ENCODE measurements at regions not wholly inside any gene's neighbourhood (a gene's known extent, or its start where the extent isn't known, plus 50 kb on each side); places are given as distances from the start of the nearest gene placed in this dataset.

DNA sequence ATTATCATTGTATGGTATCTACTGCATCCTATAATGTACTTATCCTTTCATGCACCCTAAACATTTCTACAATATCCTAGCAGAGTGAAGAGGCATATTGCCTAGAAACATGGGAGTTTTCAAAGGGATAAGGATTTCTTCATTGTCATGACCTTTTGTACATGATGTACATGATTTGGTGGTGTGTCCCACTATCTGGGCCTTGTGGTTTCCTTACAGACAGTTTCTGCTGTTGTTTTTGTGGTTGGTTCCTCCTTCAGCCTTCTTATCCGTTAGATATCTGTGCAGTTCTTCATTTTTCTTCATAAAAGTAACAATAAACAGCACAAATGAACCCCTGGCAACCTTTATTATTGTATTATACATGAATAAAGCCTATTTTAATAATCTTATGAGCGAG lies 70.4 kb upstream of the BACH1 start:
- no peak for DNase-seq (ENCODE audit: low read depth)

GRCh38 chr21:29230551-29231261 lies 68.0 kb upstream of the BACH1 start:
- no peak for DNase-seq (ENCODE audit: low read depth)

GRCh38 chr21:29231756-29232529 lies 66.8 kb upstream of the BACH1 start:
- DNase-seq (ENCODE audit: low read depth): no peak

DNA sequence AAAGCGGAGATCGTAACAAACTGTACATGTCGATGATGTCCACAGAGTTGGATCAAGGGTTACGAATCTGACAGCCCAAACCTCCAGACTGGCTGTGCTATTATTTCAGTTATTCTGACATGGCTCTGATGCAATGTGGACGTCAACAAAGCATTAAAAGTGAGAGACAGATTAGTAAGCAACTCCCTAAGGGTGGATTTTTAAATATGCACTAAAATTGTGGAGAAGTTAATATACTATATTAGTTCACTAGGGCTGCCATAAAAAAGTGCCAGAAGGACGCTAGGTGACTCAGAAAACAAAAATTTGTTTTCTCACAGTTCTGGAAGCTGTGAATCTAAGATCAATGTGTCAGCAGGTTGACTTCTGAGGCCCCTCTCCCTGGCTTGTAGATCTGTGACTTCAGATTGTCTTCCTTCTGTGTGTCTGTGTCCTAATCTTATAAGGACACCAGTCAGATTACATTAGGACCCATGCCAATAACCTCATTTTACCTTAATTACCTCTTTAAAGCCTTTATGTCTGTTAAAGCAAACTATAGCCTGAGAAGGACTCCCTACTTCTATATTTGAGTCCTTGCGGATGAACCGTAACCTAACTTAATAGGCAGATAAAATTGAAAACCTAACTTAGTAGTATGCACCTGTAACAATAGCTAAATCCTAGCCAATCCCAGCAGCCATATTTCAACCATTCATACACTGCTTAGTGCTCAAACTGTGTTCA lies 66.0 kb upstream of the BACH1 start:
- DNase-seq (ENCODE audit: low read depth): no peak

DNA sequence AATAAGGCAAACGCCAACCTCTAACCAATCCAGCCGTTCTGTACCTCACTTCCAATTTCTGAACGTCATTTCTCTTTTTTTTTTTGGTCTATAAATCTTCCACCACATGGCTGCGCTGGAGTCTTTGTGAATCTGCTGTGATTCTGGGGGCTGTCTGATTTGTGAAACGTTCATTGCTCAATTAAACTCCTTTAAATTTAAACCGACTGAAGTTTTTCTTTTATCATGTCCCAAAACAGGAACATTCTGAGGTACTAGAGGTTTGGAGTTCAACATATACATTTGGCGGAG lies 65.5 kb upstream of the BACH1 start:
- DNase-seq (ENCODE audit: low read depth): no peak

DNA sequence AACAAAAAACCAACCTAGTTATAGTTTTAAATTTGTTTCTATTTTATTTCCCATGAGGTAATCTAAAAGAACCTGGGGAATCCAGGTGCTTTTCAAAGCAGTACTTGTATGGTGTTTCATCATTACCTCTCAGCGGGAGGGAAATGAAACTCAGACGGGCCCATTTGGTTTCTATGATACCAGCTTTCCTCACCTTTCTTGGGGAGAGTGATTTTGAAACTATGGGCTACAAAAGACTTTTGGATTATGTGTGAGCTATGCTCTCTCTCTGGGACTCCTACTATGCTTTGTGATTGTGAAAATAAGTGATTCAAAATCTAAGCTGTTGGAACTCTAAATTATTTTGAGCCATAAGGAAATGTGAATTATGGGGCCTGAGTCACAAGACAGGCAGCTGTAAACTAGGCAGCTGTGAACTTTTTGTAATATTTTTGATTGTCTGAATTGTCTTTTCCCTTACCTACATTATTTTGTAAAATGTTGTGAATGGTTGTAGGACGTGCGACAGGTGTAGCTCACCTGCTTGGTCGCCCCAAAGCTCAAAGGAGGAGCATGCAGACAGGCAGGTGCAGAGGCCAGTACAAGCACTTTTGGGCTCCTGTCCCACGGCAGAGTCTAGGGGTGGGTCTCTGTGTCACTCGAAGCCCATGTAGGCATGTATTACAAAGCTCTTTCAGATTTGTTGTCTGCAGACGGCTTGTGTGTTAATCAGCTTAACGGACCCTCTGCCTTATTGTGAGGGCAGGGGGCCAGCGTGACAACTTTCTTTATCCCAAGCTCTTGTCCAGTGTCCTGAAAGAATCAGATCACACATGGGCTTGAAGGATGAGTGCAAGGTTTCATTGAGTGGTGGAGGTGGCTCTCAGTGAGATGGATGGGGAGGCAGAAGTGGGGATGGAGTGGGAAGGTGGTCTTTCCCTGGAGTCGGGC lies 64.8 kb upstream of the BACH1 start:
- no peak for DNase-seq (ENCODE audit: low read depth)

GRCh38 chr21:29235714-29236197 lies 63.0 kb upstream of the BACH1 start:
- no peak for DNase-seq (ENCODE audit: low read depth)

GRCh38 chr21:29236201-29236600 lies 62.5 kb upstream of the BACH1 start:
- DNase-seq (ENCODE audit: low read depth): no peak

- DNase-seq (ENCODE audit: low read depth): peak; percentile 47
Measured at GRCh38 chr21:29237110-29238052, 61.3 kb upstream of the BACH1 start.

DNA sequence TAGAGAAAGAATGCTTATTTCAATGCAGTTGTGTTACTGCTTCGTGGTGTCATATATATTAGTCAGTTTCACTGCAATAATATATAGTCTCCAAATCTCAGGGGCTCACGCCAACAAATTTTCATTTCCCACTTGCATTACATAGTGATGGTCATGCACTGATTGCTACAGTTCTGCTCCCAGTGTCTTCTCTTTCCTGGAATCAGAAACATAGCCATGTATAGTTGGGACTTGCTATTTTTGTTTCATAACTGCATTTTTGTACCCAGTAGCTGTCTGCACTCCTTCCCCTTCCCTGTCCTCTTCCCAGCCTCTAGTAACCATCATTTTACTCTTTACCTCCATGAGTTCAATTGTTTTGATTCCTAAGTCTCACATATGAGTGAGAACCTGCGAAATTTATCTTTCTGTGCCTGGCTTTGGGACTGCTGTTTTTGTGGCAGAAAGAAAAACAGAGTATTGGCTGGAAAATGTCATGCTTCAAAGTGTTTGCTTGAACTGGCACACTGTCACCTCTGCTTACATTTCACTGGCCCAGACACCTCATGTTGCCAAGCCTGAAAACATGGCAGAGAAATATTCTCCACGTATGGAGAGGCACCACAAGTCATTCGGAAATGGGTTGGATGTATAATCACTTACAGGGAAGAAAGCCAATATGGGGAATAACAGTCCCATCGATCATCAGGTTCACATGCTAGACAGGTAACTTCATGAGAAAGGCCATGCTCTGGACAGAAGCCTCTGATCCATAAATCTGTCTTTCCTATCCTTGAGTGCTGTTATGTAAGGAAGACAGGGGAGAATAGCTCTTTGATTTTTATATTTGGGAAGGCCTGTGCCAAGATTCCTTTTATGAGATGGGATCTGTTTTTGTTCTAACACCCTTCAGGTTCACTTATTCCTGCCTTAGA lies 60.4 kb upstream of the BACH1 start:
- no peak for DNase-seq (ENCODE audit: low read depth)

GRCh38 chr21:29238967-29239290 lies 59.8 kb upstream of the BACH1 start:
- no peak for DNase-seq (ENCODE audit: low read depth)

DNA sequence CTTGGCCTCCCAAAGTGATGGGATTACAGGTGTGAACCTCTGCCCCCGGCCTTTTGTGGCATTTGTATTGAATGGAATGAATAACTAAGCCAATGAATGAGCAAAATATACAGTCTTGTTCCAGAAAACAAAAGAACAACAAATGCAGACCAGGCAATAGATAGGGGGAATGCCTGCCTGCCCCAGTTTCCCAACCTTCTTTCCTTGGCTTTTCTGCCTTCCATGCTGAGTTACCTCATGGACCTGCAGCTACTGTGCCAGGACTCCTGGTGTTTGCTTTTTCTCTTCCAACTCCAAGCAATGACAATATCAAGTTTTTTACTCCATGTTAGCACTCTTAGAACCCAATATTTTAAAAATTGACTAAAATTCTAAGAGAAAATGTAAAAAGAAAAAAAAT lies 58.6 kb upstream of the BACH1 start:
- DNase-seq (ENCODE audit: low read depth): no peak

DNA sequence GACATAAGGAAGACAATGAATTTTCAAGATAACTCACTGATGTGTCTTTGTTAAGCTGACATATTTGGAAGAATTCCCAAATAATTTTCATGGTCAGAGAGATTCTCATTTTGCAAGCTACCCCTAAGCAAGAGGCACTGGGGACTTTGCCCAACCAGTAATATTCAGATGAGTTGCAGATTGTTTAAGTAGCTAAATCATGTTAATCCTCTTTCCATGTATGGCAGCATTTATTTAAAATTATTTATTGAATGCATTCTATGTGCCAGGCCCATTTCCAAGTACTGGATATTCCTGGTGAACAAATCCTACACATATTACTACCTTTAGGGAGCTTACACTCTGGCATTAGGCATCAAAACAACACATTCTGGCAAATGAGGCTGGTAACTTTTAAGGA lies 56.5 kb upstream of the BACH1 start:
- no peak for DNase-seq (ENCODE audit: low read depth)

DNA sequence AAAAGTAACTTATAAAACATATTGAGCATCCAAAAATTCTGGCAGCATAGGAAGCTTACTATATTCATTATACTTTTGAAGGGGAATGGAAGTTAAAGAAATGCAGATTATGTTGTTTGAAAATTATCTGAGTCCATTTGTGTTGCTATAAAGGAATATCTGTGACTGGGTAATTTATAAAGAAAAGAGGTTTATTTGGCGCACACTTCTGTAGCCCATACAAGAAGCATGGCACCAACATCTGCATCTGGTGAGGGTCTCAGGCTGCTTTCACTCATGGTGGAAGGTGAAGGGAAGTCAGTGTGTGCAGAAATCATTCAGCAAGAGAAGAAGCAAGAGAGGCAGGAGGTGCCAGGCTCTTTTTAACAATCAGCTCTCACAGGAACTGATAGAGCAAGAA lies 55.5 kb upstream of the BACH1 start:
- no peak for DNase-seq (ENCODE audit: low read depth)

- no peak for DNase-seq (ENCODE audit: low read depth)
Measured at GRCh38 chr21:29245104-29245643, 53.5 kb upstream of the BACH1 start.

- no peak for DNase-seq (ENCODE audit: low read depth)
Measured at GRCh38 chr21:29245863-29246262, 52.9 kb upstream of the BACH1 start.

- DNase-seq (ENCODE audit: low read depth): no peak
Measured at GRCh38 chr21:29246614-29247013, 52.1 kb upstream of the BACH1 start.

DNA sequence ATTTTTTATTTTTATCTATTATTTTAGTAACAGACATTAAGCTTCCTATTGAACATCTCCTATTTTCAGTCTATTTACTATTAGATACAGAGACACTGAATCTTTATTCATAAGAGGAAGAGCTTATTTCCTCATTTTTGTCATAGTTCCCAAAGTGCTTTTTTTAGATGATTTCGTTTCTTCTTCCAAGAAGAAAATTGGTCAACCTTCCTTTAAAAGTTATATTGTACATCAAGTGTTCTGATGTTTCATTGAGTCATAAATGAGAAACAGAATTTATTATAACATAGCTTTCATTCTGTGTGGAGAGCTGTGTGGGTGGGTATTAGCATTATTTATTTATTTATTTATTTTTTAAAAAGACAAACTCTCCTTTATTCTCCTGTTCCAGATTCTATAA lies 50.6 kb upstream of the BACH1 start:
- no peak for DNase-seq (ENCODE audit: low read depth)
